HepG2 (cell line): ENCODE measurements at regions not wholly inside any gene's neighbourhood (a gene's known extent, or its start where the extent isn't known, plus 50 kb on each side); places are given as distances from the start of the nearest gene placed in this dataset.

ENCODE experiments used
- CEBPB ChIP-seq: IDR thresholded peaks from 2 replicates; pipeline ENCODE4 v1.6.1; 2011; ENCODE audit warnings: low read depth, low read length, improper control_type of control experiment, borderline replicate concordance
- ERF ChIP-seq: IDR thresholded peaks from 2 replicates; pipeline ENCODE4 v1.6.1; 2018; ENCODE audit warnings: missing biosample characterization, missing genetic modification reagents
- FOXO4 ChIP-seq: sonication (generic); formaldehyde crosslinking; conservative IDR thresholded peaks from 2 replicates; pipeline ENCODE4 v1.8.1; 2023; ENCODE audit warnings: missing genetic modification reagents
- NR3C1 ChIP-seq: sonication (generic); formaldehyde crosslinking; IDR thresholded peaks from 2 replicates; pipeline ENCODE4 v1.4.0; 2020; ENCODE audit warnings: missing genetic modification reagents
- REST ChIP-seq, 2 experiments: IDR thresholded peaks; 2 replicates each; pipeline ENCODE4 v1.6.1; 2011 to 2012; ENCODE audit warnings: low read length in 2 of 2, borderline replicate concordance in 1 of 2, low read depth in 1 of 2, mild to moderate bottlenecking in 1 of 2, moderate library complexity in 1 of 2
- SMC3 ChIP-seq: IDR thresholded peaks from 2 replicates; pipeline ENCODE4 v1.6.1; 2011; ENCODE audit warnings: low read length, improper control_type of control experiment
- ZNF12 ChIP-seq: sonication (generic); formaldehyde crosslinking; IDR thresholded peaks from 2 replicates; pipeline ENCODE4 v1.5.0; 2020; ENCODE audit warnings: missing genetic modification reagents
- ZNF280B ChIP-seq: sonication (generic); formaldehyde crosslinking; IDR thresholded peaks from 2 replicates; pipeline ENCODE4 v1.5.0; 2020; ENCODE audit warnings: missing genetic modification reagents, mild to moderate bottlenecking, borderline replicate concordance
- ZNF282 ChIP-seq: fragments of 450-650 bp; IDR thresholded peaks from 2 replicates; pipeline ENCODE4 v1.6.1; 2018; ENCODE audit not compliant: partially characterized antibody
- TF ChIP-seq, protein P1 (sequence below): sonication (generic); formaldehyde crosslinking; IDR thresholded peaks from 2 replicates; pipeline ENCODE4 v1.8.1; 2023; ENCODE audit warnings: missing genetic modification reagents, inconsistent platforms, borderline replicate concordance
- TF ChIP-seq, protein P2 (sequence below): sonication (generic); formaldehyde crosslinking; IDR thresholded peaks from 2 replicates; pipeline ENCODE4 v1.5.0; 2020; ENCODE audit warnings: mild to moderate bottlenecking, missing genetic modification reagents, moderate library complexity

GRCh38 chrX:10380300-10380699 is 223.5 kb downstream of the CLCN4 start:
- TF ChIP-seq, protein P1, sequence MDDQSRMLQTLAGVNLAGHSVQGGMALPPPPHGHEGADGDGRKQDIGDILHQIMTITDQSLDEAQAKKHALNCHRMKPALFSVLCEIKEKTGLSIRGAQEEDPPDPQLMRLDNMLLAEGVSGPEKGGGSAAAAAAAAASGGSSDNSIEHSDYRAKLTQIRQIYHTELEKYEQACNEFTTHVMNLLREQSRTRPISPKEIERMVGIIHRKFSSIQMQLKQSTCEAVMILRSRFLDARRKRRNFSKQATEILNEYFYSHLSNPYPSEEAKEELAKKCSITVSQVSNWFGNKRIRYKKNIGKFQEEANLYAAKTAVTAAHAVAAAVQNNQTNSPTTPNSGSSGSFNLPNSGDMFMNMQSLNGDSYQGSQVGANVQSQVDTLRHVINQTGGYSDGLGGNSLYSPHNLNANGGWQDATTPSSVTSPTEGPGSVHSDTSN (CRISPR knock-in tag) = no peak
- TF ChIP-seq, protein P2, sequence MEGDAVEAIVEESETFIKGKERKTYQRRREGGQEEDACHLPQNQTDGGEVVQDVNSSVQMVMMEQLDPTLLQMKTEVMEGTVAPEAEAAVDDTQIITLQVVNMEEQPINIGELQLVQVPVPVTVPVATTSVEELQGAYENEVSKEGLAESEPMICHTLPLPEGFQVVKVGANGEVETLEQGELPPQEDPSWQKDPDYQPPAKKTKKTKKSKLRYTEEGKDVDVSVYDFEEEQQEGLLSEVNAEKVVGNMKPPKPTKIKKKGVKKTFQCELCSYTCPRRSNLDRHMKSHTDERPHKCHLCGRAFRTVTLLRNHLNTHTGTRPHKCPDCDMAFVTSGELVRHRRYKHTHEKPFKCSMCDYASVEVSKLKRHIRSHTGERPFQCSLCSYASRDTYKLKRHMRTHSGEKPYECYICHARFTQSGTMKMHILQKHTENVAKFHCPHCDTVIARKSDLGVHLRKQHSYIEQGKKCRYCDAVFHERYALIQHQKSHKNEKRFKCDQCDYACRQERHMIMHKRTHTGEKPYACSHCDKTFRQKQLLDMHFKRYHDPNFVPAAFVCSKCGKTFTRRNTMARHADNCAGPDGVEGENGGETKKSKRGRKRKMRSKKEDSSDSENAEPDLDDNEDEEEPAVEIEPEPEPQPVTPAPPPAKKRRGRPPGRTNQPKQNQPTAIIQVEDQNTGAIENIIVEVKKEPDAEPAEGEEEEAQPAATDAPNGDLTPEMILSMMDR (CRISPR knock-in tag) = no peak
- TF ChIP-seq SMC3 (no peak), ZNF12 (CRISPR knock-in tag) (no peak), ERF (CRISPR knock-in tag) (no peak), NR3C1 (no peak), REST (IDR thresholded peaks at IDR 0.05; ENCODE audit: borderline replicate concordance in 1 of 2, low read depth in 1 of 2, low read length in 2 of 2) (no peak), FOXO4 (CRISPR knock-in tag) (no peak), ZNF280B (no peak), ZNF282 (no peak), CEBPB (no peak)
